Activated CD8-positive, alpha-beta memory T cell treated with anti-CD3 and anti-CD28 coated beads for 48 hours (primary cell): ENCODE measurements at regions not wholly inside any gene's neighbourhood (a gene's known extent, or its start where the extent isn't known, plus 50 kb on each side); places are given as distances from the start of the nearest gene placed in this dataset.

Experiments
- DNase-seq, 3 experiments: peaks; one replicate each; pipeline ENCODE4 v3.0.0-alpha.2; 2020; ENCODE audit warnings: low read depth in 2 of 3, low spot score in 2 of 3

DNA sequence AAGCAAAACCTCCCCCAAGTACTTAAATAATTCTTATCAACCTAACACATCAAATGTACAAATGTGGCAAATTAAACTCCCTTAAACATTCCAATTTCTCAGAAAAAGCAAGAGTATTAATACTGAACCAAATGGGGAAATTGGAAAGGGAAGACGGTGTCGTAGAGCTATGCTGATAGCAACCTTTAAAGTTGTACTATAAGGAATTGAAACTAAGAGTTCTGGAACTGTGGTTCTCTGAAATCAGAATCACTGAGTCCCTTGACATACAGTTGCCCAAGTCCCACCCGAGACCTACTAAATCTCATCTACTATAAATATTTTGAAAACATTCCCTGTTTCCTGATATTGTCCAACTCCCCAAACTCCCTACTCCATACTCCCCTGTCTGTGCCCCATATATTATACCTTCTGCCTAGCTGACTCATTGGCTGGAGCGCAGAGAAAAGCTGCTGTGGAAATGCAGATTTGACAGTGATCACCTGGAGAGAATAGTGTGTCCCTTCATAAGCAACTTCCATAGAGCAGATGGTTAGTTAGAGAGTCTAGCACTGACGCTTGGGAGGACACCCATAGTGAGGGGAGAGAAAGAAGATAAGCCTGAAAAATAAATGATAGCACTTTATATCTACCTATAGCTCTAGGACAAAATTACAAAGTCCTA, 51.4 kb upstream of the ITM2B start:
- no peak for DNase-seq

DNA sequence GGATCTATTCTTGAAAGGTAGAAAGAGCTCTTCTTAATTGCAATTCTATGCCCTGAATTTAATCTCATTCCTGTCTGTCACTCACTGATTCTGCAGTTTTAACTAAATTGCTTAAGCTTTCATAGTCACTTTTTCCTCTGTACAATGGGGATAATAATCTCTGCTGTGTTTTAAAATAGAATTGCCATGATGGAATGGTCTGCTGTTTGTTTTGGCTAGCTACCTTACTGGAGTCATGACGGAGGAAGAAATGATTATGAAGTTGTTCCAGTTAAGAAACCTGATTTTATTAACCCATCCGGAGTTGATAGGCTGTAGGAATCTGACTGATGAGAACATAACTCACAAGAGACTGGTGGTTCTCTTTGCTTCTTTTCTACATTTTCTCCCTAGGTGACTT, 54.9 kb upstream of the ITM2B start:
- DNase-seq, result no peak

DNA sequence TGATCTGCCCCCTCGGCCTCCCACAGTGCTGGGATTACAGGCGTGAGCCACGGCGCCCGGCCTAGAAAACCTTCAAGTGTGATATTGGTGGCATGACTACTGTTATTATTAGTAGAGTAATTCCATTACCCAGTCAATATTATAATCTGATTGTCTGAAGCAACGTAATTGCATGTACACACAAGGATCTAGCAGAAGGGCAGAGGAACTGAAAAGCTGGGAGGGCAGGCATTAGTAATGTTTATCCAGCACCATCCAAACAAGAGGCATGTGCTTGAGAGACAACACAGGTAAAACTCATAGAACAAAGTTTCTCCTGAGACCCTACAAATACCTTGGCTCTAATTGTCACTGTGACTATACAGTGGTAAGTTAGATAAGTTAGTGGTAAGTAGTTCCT, 56.2 kb upstream of the ITM2B start:
- DNase-seq, result no peak

DNA sequence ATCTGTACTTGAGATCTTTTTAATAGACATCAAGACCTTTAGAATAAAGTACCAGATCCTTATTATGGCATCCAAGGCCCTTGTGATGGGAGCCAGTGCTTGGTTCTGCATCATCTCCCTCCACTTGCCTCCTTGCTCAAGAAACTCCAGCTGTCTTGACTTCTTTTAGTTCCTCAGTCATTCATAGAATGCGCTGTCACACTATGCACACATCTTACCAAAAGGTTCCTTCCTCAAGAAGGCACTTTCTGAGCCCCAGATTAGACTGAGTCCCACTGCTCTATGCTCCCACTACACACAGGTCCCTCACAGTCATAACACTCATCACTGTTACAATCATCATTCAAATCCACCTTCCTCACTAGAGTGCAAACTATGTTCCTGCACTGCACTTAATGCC, 57.8 kb upstream of the ITM2B start:
- DNase-seq, result no peak

DNA sequence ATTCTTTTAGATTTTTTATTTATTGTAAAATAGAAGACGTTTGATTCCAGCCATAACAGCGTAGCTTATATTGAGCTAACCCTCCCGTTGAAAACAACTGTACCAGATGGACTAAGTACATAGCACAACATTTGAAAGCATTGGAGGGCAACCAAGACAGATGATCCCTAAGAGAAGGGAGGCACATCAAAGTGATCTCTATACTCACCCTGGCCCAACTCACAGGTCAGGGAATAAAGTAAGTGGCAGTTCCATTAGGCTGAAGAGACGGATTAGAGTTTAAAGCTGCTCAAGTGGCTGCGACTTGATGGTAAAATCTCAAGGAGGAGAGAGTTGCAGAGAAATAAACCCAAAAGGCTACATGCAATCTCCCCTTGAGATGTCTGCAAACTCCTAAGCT, 65.1 kb upstream of the ITM2B start:
- DNase-seq, result no peak

DNA sequence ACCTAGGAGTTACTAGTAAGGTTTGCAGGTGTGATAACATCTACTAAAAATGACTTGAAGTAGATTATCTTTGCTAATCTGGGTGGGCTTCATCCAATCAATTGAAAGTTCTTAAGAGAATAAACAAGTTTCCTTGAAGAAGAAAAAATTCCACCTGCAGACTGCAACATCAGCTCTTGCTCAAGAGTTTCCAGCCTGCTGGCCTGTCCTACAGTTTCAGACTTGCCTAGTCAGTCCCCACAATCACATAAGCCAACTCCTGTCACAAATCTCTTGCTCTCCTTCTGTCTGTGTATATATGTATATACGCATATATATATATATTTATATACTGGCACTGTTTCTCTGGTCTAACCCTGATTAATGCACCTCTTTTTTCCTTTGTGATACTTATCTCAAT, 67.3 kb upstream of the ITM2B start:
- DNase-seq, result no peak

DNA sequence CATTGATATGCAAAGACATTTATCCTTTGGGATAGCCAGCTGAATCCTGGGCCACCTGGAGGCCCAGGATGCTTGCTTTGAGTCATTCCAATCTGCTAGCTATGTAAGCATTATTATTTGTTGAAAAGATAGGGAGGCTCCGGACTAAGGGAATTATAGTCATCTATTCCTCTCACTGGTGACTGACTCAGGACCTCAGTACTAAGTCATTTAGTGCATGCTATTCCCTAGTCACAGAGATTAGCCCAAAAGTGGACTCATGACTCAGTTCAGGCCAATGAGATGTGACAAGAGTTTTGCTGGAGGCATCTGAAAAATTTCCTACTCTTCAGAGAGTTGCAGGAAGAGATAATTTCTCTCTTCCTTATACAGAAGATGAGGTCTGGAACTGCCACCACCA, 67.9 kb upstream of the ITM2B start:
- no peak for DNase-seq

DNA sequence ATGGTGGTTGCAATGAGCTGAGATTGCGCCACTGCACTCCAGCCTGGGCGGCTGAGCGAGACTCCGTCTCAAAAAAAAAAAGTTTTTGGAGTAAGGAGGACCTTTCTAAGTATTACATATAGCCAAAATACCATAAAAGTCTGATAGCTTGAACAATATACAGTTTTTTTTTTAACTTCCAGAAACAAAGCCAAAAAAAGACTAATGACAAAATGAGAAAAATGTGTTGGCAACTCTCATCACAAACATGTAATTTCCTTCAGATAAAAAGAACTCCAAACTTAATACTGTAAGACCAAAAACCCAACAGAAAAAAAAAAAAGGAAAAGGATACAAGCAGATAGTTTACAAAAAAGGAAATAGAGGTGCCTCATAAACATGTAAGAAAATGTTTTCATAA, 68.2 kb upstream of the MED4 start:
- no peak for DNase-seq

DNA sequence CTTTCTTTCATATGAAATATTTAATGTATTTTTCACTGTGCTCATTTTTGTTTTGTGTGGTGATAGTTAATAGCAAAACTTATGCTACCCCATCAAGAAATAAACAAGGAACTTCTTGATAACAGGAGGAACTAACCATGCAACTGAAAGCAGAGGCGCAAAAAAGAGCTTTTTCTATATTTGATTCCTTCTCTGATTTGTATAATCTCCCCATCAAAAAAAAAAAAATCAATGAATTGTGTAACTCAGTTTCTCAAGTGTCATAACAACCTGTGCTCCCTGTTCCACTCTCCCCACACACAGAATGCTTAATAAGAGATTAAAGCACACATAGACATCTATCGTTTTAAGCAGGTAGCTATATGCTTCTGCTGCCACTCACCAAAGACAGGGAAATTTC, 67.3 kb upstream of the MED4 start:
- DNase-seq, result no peak

DNA sequence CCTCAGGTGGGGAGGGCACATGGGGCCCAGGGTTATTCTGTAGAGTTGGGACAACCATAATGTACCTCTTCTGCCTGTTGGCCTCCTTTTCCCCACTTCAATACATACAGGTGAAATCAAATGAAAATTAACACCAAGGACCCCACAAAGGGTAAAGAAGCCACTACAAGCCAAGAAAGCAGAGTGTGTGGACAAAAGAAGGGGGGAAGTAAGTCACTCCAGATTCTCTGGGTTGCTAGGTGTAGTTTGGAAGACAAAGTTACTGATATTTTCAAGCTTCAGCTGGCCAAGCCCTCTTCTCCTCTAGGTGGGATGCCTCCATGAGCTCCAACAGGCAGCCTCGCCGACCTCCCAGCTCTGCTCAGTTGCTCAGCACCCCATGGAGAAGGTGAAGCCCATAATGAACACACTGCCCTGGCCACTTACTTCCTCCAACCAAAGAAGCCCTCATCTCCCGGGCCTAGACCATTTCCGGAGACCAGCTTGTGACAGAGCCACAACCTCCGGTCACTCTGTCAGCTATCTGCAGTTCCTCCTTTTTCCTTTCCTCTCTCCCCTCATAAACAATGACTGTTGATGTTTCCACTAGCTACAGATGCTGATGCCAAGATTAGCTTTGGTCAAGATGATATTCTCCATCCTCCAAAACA, 66.8 kb upstream of the MED4 start:
- no peak for DNase-seq

DNA sequence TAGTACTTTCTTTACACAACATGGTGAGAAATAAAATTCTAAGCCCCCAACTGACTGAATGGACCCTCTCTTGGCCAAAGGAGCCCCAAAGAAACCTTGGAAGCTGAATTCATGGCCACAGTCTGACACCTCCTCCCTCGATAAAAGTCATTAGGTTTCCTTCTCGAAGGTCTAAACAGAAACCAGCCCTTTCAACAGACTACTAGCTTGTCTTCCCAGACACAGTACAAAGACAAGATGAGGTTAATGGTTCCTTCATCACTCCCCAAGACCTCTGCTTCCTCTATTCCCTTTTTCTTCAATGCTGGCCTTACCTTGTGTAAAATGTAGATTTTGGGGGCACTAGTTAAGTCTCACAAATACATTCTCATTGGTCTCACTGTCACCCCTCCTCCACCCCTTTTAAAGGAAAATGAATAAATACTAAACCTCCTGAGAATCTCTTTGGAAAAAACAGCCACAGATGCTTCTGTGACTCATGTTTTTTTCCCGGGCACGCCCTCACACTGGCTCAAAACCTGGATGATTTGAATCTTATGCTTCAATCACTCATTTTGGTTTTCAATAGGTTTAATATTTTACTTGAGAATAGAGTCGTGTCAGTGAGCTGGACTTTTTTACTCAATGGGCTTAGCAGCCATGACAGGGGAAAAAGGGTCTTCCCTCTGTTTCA, 65.8 kb upstream of the MED4 start:
- no peak for DNase-seq

DNA sequence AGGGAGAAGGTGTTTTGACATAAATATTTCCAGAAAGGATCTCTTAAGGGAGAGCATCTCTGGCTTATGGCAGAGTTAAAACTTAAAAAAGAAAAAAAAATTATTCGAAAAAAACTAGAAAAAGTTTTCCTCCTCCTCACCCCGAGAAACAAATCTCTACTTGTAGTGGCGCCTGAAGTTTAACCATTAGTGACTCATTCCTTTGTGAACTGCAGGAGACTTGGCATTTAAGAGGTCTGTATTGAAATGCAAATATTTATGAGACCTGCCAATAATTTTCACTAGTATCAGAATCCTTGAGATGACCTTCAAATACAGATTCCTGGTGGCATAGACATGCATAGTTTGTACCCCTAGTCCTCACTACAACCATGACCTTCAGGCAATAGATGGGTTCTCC, 64.9 kb upstream of the MED4 start:
- DNase-seq, result no peak

DNA sequence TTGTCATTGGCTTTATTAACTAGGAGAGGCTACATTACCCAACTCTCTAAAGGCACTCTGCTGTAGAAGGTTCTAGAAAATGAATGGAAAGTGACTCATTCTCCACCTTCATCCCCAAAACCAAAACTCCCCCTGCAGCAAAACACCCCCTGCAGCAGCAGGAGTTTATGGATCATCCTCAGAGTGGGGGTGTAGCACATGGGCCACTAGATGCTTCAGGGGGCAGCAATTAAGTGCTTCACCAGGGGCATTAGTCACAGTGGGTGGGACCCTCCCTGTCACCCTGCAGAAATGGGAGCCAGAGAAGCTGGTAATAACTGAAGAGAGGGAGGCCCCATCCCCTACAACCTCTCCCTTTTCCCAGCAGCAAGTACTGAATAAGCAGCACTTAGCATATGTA, 64.5 kb upstream of the MED4 start:
- no peak for DNase-seq

DNA sequence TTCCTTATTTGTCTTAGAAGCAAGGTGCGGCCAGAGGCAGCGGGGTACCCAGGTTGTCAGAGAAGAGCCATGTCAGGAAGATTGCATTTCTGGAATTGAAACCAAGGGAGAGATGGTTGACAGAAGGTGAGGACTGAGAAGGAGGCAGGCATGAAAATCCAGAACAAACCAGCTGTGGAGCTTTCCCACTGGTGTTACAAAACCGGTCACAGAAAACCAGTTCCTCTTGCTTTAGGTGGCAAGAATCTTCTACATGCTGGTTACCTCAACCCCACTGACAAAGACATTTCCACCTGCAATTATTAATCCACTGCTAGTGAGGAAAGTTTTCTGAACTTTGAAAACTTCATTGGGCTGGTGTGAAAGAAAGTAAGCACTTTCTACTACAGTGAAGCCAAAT, 64.0 kb upstream of the MED4 start:
- DNase-seq, result no peak

DNA sequence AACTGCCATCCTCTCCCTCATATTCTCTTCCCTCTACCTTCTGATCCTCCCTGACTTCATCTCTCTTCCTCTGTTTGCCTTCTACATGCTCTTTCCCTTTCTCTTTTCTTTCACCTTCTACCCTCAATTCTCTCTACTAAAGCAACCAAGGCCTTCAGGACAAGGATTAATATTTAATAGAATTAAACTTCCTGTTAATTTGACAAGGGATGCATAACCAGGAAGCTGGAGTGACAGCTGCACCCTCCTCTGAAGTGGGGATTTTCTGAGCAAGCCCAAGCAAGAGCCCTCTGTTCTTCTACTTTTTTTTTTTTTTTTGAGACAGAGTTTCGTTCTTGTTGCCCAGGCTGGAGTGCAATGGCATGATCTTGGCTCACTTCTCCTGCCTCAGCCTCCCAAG, 63.4 kb upstream of the MED4 start:
- no peak for DNase-seq

DNA sequence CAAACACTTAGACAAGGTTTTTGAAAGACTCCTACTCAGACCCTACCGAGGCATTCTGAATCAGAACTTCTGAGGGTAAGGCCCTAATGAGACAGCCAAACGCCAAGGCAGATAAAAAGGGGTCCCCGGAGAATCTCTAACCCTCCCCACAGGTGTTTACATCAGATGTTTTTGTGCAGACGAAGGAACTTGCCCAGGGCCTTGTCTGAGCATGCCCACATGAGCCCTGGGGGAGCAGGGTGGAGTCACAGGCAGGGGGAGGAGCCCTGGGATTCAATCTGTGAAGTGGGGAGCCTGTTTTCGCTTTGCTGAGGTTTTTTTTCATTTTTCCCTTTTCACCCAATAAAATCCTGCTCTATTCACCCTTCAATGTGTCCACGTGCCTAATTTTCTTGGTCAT, 61.6 kb upstream of the MED4 start:
- peak; percentile 25 to 46 (median 35) for DNase-seq

DNA sequence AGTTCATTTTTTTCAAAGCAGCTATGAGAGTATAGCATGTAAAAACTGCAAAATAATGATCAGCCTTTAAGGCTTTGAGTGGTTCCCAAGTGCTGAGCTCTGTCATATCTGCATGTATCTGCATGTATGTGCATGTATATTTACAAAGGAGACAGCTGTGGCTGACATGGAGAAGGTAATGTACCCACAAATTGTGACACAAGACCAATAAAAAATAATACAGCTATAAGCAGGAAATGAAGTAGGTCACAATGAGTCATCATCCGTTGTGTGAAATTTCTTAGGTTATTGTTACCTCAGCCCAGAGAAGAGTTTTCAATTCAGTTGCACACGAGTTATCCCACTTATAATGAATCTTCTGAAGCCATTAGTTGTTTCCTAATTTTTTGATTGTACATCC, 60.9 kb upstream of the MED4 start:
- no peak for DNase-seq

DNA sequence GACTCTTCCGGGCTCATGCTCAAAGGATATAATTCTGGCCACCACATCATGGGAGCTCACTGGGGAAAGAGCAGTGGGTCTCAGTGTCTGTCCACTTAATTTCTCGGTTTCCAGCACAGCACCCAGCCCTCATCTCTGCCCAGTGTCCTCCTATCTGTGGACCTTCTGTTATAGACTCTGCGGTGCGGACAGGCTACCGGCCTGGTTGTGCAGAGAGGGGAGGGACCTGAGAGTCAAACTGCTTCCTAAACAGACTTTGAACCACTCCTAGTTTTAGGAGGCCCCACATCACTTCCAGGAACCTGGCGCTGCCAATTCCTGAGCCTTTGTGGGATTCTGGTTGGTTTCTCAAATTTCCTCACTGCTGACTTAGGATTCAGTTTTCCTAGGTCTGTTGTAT, 59.8 kb upstream of the MED4 start:
- no peak for DNase-seq

DNA sequence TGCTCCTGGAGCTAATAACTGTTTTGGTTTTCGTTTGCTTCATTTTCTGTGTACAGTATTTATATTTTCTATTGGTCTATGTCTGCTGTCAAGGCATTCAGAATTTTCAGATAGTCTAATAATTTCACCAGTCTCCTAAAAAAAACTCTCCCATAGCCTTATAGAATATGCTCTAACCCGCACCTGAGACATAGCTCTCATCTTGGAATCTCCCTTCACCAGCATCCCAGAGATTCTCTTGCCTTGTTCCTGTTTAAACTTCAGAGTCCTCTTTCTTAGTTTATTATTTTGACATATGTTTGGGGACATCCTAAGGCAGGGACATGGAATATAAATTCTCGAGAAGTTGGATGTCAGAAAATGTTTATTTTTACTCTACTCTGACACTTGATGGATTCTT, 58.3 kb upstream of the MED4 start:
- DNase-seq, result no peak

DNA sequence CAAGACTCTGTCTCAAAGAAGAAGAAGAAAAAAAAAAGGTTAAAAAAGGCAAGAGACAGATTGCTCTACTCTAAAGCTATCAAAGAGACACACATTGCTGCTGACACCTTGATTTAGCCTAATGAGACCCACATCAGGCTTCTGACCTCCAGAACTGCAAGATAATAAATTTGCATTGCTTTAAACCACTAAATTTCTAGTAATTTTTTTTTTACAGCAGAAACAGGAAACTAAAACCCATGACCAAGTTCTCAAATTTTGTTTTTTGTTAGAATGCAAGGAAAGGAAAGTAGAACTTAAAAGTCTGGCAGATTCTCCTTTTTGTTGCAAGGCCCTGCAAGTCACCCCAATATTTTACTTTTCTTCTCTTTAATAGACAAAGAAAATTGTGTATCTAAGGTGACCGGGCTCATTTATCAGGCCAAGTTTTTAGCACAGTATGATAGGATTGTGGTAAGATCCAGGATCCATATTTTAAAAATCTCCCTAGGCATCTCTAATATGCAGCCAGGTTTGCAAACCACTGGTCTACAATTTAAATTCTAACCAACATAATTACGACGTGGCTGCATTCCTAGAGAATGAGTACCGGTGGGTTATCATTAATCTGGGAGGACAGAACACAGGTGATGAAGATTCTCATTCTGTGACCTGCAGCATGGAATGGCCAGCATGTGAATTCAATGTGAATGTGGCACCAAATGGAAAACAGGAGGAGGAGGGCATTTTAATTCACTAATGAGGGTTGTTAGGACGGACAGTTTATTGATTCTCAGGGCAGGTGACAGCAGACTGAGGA, 56.7 kb upstream of the MED4 start:
- DNase-seq, result no peak

DNA sequence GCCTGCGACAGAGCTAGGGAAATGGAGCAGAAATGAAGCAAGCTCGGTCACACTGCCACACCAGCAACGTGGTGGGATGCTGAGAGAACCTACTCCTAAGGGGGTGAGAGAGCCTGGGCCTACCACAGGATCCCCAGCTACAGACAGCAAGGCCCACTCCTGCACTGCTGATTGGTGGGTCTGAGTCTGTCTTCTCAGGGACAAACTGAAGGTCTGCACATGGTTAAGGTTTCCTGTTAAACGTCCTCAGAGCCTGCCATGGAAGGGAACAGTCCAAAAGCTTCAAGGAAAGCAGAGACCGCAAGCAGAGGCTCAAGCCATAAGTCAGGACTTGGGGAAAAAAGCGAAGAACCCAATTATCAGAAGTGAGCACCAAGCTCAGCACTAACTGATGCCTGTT, 53.5 kb upstream of the MED4 start:
- DNase-seq, result no peak

DNA sequence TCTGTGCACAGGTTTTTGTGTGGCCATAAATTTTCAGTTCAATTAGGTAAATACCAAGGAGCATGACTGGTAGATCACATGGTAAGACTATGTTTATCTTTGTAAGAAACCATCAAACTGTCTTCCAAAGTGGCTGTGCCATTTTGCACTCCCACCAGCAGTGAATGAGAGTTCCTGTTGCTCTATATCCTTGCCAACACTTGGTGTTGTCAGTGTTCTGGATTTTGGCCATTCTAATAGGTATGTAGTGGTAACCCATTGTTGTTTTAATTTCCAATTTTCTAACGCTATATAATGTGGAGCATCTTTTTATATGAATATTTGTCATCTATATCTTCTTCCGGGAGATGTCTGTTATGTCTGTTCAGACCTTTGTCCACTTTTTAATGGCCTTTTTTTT, 51.7 kb upstream of the MED4 start:
- no peak for DNase-seq
